ENCODE measurements at regions not wholly inside any gene's neighbourhood (a gene's known extent, or its start where the extent isn't known, plus 50 kb on each side); places are given as distances from the start of the nearest gene placed in this dataset.

- TF ChIP-seq CTCF (IDR thresholded peaks at IDR 0.05 in 8 of 11, conservative IDR thresholded peaks at IDR 0.05 in 3 of 11) (no peak), POLR2A (IDR thresholded peaks at IDR 0.05) (no peak)
Measured at GRCh38 chr15:39156166-39156565, 424.7 kb upstream of the THBS1 start.

Measured in spleen (tissue), 7 donors.